ENCODE measurements at regions not wholly inside any gene's neighbourhood (a gene's known extent, or its start where the extent isn't known, plus 50 kb on each side); places are given as distances from the start of the nearest gene placed in this dataset.

DNA sequence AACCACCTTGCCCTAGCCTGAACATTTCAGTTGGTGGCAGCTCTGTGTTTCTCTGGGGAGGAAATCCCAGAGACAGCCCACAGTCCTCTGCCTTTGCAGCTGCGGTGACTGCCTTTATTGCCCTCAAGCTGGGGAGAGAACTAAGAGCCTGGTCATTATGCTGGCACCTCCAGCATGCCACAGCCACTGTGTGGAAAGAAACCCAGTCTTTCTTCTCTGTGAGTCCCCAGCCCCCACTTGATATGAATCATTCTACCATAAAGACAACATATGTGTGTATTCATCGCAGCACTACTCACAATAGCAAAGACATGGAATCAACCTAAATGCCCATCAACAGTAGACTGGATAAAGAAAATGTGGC lies 82.3 kb upstream of the RNF217 start:
- no peak overlapping the region for H3K4me2 ChIP-seq (replicated peaks; ENCODE audit: low read depth, low read length, poor library complexity, severe bottlenecking)
- no peak for ATAC-seq (ENCODE audit: low read depth)
- no peak overlapping the region for H2AFZ ChIP-seq (ENCODE audit: insufficient read depth, low read depth, low read length, poor library complexity, severe bottlenecking)
- intact Hi-C loops (cut with micrococcal nuclease): no loop called here
- H3K9ac ChIP-seq (ENCODE audit: low read length): no peak overlapping the region
- no peak overlapping the region for H3K27ac ChIP-seq (ENCODE audit: low read length in 2 of 2)
- H3K4me1 ChIP-seq (ENCODE audit: control insufficient read depth in 2 of 2, insufficient read depth in 2 of 2, low read length in 2 of 2): no peaks in the 10 kb centered on the region
- DNase-seq: no peak
- Mint-ChIP-seq H3K4me3 (no peak overlapping the region), H3K27ac (no peak overlapping the region), H3K9me3 (ENCODE audit: insufficient read depth) (no peaks in the 10 kb centered on the region), H3K4me1 (peaks cover 6% of the 10 kb centered on the region), H3K27me3 (no peaks in the 10 kb centered on the region)
- H3K27me3 ChIP-seq (replicated peaks in 1 of 4; ENCODE audit: control extremely low read depth in 1 of 4, control insufficient read depth in 3 of 4, insufficient read depth in 4 of 4, low read length in 3 of 4): no peaks in the 10 kb centered on the region
- no peaks in the 10 kb centered on the region for H3K36me3 ChIP-seq (replicated peaks in 1 of 2; ENCODE audit: control extremely low read depth in 1 of 2, control insufficient read depth in 1 of 2, extremely low read depth in 1 of 2, insufficient read depth in 2 of 2, low read length in 1 of 2)
- TF ChIP-seq, protein P1, sequence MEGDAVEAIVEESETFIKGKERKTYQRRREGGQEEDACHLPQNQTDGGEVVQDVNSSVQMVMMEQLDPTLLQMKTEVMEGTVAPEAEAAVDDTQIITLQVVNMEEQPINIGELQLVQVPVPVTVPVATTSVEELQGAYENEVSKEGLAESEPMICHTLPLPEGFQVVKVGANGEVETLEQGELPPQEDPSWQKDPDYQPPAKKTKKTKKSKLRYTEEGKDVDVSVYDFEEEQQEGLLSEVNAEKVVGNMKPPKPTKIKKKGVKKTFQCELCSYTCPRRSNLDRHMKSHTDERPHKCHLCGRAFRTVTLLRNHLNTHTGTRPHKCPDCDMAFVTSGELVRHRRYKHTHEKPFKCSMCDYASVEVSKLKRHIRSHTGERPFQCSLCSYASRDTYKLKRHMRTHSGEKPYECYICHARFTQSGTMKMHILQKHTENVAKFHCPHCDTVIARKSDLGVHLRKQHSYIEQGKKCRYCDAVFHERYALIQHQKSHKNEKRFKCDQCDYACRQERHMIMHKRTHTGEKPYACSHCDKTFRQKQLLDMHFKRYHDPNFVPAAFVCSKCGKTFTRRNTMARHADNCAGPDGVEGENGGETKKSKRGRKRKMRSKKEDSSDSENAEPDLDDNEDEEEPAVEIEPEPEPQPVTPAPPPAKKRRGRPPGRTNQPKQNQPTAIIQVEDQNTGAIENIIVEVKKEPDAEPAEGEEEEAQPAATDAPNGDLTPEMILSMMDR (IDR thresholded peaks at IDR 0.05): no peak
- TF ChIP-seq EZH2 (IDR thresholded peaks at IDR 0.05; ENCODE audit: borderline replicate concordance, insufficient read depth, low read depth, low read length, poor library complexity, severe bottlenecking): no peak
- WGBS (ENCODE audit: insufficient coverage): 70% methylated on average over 1 of the region's 2 CpGs
- CTCF ChIA-PET: no interaction called here
- no peaks in the 10 kb centered on the region for H3K79me2 ChIP-seq (ENCODE audit: control insufficient read depth, insufficient read depth, low read length)
- peaks cover 0 to 9% (median 0%) of the 10 kb centered on the region in 3 donors for H3K9me3 ChIP-seq (ENCODE audit: control extremely low read depth in 1 of 3, control insufficient read depth in 2 of 3, insufficient read depth in 1 of 3, low read length in 2 of 3)
- POLR2A ChIA-PET: no interaction called here
- H4K20me1 ChIP-seq (ENCODE audit: control insufficient read depth, insufficient read depth, low read length, poor library complexity, severe bottlenecking): no peaks in the 10 kb centered on the region
- no peak overlapping the region for H3K4me3 ChIP-seq (ENCODE audit: control extremely low read depth in 1 of 5, extremely low read depth in 1 of 5, insufficient read depth in 1 of 5, low read depth in 2 of 5, low read length in 4 of 5)

- Histone ChIP-seq H2AFZ (ENCODE audit: insufficient read depth, low read depth, low read length, poor library complexity, severe bottlenecking) (no peak overlapping the region), H3K36me3 (replicated peaks in 1 of 2; ENCODE audit: control extremely low read depth in 1 of 2, control insufficient read depth in 1 of 2, extremely low read depth in 1 of 2, insufficient read depth in 2 of 2, low read length in 1 of 2) (no peaks in the 10 kb centered on the region), H3K4me2 (replicated peaks; ENCODE audit: low read depth, low read length, poor library complexity, severe bottlenecking) (no peak overlapping the region), H3K4me3 (ENCODE audit: control extremely low read depth in 1 of 5, extremely low read depth in 1 of 5, insufficient read depth in 1 of 5, low read depth in 2 of 5, low read length in 4 of 5) (no peak overlapping the region), H3K9me3 (ENCODE audit: control extremely low read depth in 1 of 3, control insufficient read depth in 2 of 3, insufficient read depth in 1 of 3, low read length in 2 of 3) (peaks cover 0 to 9% (median 0%) of the 10 kb centered on the region in 3 donors), H4K20me1 (ENCODE audit: control insufficient read depth, insufficient read depth, low read length, poor library complexity, severe bottlenecking) (no peaks in the 10 kb centered on the region), H3K9ac (ENCODE audit: low read length) (no peak overlapping the region), H3K27ac (ENCODE audit: low read length in 2 of 2) (no peak overlapping the region), H3K4me1 (ENCODE audit: control insufficient read depth in 2 of 2, insufficient read depth in 2 of 2, low read length in 2 of 2) (no peaks in the 10 kb centered on the region), H3K79me2 (ENCODE audit: control insufficient read depth, insufficient read depth, low read length) (no peaks in the 10 kb centered on the region), H3K27me3 (replicated peaks in 1 of 4; ENCODE audit: control extremely low read depth in 1 of 4, control insufficient read depth in 3 of 4, insufficient read depth in 4 of 4, low read length in 3 of 4) (no peaks in the 10 kb centered on the region)
- peaks cover 6% of the 10 kb centered on the region for H3K4me1 Mint-ChIP-seq
- no peaks in the 10 kb centered on the region for H3K27me3 Mint-ChIP-seq
- no peak overlapping the region for H3K27ac Mint-ChIP-seq
- ATAC-seq (ENCODE audit: low read depth) (no peak), DNase-seq (no peak)
- H3K9me3 Mint-ChIP-seq (ENCODE audit: insufficient read depth): no peaks in the 10 kb centered on the region
- ChIA-PET CTCF (no interaction called here), POLR2A (no interaction called here)
- TF ChIP-seq, protein P1 (IDR thresholded peaks at IDR 0.05): no peak
- TF ChIP-seq EZH2 (IDR thresholded peaks at IDR 0.05; ENCODE audit: borderline replicate concordance, insufficient read depth, low read depth, low read length, poor library complexity, severe bottlenecking): no peak
- intact Hi-C loops (cut with micrococcal nuclease): no loop called here
- H3K4me3 Mint-ChIP-seq: no peak overlapping the region
- 23% methylated on average over 2 of the region's 4 CpGs for WGBS (ENCODE audit: insufficient coverage)
These were observed 80.2 kb upstream of the RNF217 start for GRCh38 chr6:124881898-124882578.

Measured in B cell (primary cell).